ENCODE measurements at regions not wholly inside any gene's neighbourhood (a gene's known extent, or its start where the extent isn't known, plus 50 kb on each side); places are given as distances from the start of the nearest gene placed in this dataset.

DNA sequence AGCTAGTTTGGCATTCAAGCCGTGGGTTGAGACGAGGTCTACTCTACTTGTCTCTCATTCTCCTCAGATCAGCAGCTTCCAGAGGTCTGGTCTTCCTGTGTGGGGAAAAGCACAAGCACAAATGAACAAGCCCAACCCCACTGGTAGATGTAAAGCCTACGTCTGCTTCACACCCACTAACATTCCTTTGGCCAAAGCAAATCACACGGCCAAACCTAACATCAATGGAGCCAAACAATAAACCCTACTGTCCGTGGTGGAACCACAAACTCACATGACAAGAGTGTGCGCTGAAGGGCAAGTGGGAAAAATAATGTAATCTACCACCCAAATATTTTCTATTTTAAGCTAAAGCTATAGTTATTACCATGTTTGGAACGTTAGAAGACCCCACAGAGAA, 179.3 kb upstream of the MGAT5 start:
- Mint-ChIP-seq H3K27ac (no peak overlapping the region), H3K9me3 (no peaks in the 10 kb centered on the region), H3K36me3 (ENCODE audit: low read depth) (no peaks in the 10 kb centered on the region), H3K4me1 (peaks cover 3% of the 10 kb centered on the region), H3K4me3 (no peak overlapping the region), H3K27me3 (ENCODE audit: insufficient read depth) (peaks cover 10% of the 10 kb centered on the region)
- no peaks in the 10 kb centered on the region for H3K36me3 ChIP-seq (ENCODE audit: control insufficient read depth, insufficient read depth, low read length)
- H3K4me3 ChIP-seq (ENCODE audit: low read length) = no peak overlapping the region
- no peak overlapping the region for H3K9ac ChIP-seq (ENCODE audit: extremely low read depth, low read length, poor library complexity, severe bottlenecking)
- TF ChIP-seq, protein P1, sequence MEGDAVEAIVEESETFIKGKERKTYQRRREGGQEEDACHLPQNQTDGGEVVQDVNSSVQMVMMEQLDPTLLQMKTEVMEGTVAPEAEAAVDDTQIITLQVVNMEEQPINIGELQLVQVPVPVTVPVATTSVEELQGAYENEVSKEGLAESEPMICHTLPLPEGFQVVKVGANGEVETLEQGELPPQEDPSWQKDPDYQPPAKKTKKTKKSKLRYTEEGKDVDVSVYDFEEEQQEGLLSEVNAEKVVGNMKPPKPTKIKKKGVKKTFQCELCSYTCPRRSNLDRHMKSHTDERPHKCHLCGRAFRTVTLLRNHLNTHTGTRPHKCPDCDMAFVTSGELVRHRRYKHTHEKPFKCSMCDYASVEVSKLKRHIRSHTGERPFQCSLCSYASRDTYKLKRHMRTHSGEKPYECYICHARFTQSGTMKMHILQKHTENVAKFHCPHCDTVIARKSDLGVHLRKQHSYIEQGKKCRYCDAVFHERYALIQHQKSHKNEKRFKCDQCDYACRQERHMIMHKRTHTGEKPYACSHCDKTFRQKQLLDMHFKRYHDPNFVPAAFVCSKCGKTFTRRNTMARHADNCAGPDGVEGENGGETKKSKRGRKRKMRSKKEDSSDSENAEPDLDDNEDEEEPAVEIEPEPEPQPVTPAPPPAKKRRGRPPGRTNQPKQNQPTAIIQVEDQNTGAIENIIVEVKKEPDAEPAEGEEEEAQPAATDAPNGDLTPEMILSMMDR (conservative IDR thresholded peaks at IDR 0.05) = no peak
- H3K4me1 ChIP-seq (ENCODE audit: control insufficient read depth, insufficient read depth, low read length) = no peaks in the 10 kb centered on the region
- H3K9me3 ChIP-seq (ENCODE audit: control insufficient read depth, low read length) = peaks cover 15% of the 10 kb centered on the region
- H3K27me3 ChIP-seq (ENCODE audit: control insufficient read depth, insufficient read depth, low read length, poor library complexity, severe bottlenecking) = no peaks in the 10 kb centered on the region
- DNase-seq = no peak
- WGBS, 2 experiments (ENCODE audit: insufficient coverage in 1 of 2, insufficient read length in 1 of 2) = 77 to 92% methylated on average over 4 to 7 of the region's 7 CpGs
- no peak overlapping the region for H3K27ac ChIP-seq (ENCODE audit: low read depth, low read length)

DNA sequence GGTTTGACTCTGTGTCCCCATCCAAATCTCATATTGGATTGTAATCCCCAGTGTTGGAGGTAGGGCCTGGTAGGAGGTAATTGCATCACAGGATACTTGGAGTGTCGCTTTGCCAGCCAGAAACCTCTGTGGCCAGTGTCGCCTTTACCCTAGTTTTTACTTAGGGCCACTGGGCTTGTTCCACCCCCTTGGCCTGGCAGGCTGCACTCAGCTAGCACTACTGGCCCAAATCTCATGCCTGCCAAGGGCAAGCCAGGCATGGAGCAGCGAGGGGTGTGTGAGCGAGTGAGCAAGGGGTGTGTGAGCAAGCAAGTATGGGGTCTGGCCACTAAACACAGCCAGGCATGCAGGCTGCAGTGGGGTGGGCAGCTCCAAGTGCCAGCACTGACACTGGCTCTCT, 178.7 kb upstream of the MGAT5 start:
- TF ChIP-seq, protein P1 (conservative IDR thresholded peaks at IDR 0.05) = no peak
- H3K36me3 ChIP-seq (ENCODE audit: control insufficient read depth, insufficient read depth, low read length) = no peaks in the 10 kb centered on the region
- no peaks in the 10 kb centered on the region for H3K9me3 Mint-ChIP-seq
- H3K4me1 ChIP-seq (ENCODE audit: control insufficient read depth, insufficient read depth, low read length) = no peaks in the 10 kb centered on the region
- no peak overlapping the region for H3K9ac ChIP-seq (ENCODE audit: extremely low read depth, low read length, poor library complexity, severe bottlenecking)
- no peak for DNase-seq
- H3K9me3 ChIP-seq (ENCODE audit: control insufficient read depth, low read length) = peaks cover 12% of the 10 kb centered on the region
- H3K27me3 ChIP-seq (ENCODE audit: control insufficient read depth, insufficient read depth, low read length, poor library complexity, severe bottlenecking) = no peaks in the 10 kb centered on the region
- no peak overlapping the region for H3K27ac ChIP-seq (ENCODE audit: low read depth, low read length)
- WGBS, 2 experiments (ENCODE audit: insufficient coverage in 1 of 2, insufficient read length in 1 of 2) = 95 to 100% methylated on average over 2 to 4 of the region's 4 CpGs
- H3K4me3 Mint-ChIP-seq = no peak overlapping the region
- H3K36me3 Mint-ChIP-seq (ENCODE audit: low read depth) = no peaks in the 10 kb centered on the region
- no peak overlapping the region for H3K4me3 ChIP-seq (ENCODE audit: low read length)
- H3K4me1 Mint-ChIP-seq = peaks cover 9% of the 10 kb centered on the region
- no peak overlapping the region for H3K27ac Mint-ChIP-seq
- H3K27me3 Mint-ChIP-seq (ENCODE audit: insufficient read depth) = peaks cover 10% of the 10 kb centered on the region

DNA sequence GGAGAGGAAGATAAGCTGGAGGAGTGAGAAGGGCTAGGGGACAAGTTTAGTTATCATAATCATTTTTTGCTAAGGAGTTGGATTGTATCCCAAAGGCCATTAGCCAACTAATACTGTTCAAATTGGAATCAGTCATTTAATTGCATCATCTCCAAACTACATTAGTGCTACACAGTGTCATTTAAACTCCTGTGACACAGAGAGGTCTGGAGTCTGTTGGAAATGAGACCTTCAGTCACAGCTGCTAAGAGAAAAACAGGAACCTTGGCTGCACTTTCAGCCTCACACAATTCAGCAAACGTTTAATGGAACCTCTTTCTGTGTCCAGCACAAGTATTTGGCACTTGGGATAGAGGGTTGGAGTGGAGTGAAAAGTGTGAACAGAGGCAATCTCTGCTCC, 175.5 kb upstream of the MGAT5 start:
- TF ChIP-seq, protein P1 (conservative IDR thresholded peaks at IDR 0.05) = no peak
- Mint-ChIP-seq H3K9me3 (no peaks in the 10 kb centered on the region), H3K27me3 (ENCODE audit: insufficient read depth) (peaks cover 14% of the 10 kb centered on the region), H3K4me3 (no peak overlapping the region), H3K36me3 (ENCODE audit: low read depth) (no peaks in the 10 kb centered on the region), H3K4me1 (peaks cover 25% of the 10 kb centered on the region), H3K27ac (no peak overlapping the region)
- DNase-seq = no peak
- no peak overlapping the region for H3K4me3 ChIP-seq (ENCODE audit: low read length)
- no peak overlapping the region for H3K9ac ChIP-seq (ENCODE audit: extremely low read depth, low read length, poor library complexity, severe bottlenecking)
- no peaks in the 10 kb centered on the region for H3K36me3 ChIP-seq (ENCODE audit: control insufficient read depth, insufficient read depth, low read length)
- WGBS, 2 experiments (ENCODE audit: insufficient coverage in 1 of 2, insufficient read length in 1 of 2) = 88% methylated on average over 1 of the region's 1 CpG; no CpG with 5 or more reads in 1 of the 2 experiments
- H3K9me3 ChIP-seq (ENCODE audit: control insufficient read depth, low read length) = peaks cover 12% of the 10 kb centered on the region
- H3K4me1 ChIP-seq (ENCODE audit: control insufficient read depth, insufficient read depth, low read length) = no peaks in the 10 kb centered on the region
- H3K27ac ChIP-seq (ENCODE audit: low read depth, low read length) = no peak overlapping the region
- H3K27me3 ChIP-seq (ENCODE audit: control insufficient read depth, insufficient read depth, low read length, poor library complexity, severe bottlenecking) = peaks cover under 1% of the 10 kb centered on the region
